OCI-LY7 (cell line): ENCODE measurements at regions not wholly inside any gene's neighbourhood (a gene's known extent, or its start where the extent isn't known, plus 50 kb on each side); places are given as distances from the start of the nearest gene placed in this dataset.

ENCODE experiments used
- BruUV-seq: library from RNA; stranded (reverse); fragments of 400-500 nt; replicated peaks from 2 replicates; lab custom pipeline; 2021; lab: Mats Ljungman, UMichigan
- CTCF ChIA-PET: fragments of 300-600 bp; sonication (Branson Sonifier 250); formaldehyde crosslinking; loops from one replicate; lab custom pipeline; 2022; ENCODE audit warnings: antibody characterized with exemption; ENCODE audit not compliant: unreplicated experiment; lab: Charles Lee
- POLR2A ChIA-PET: fragments of 300-600 bp; sonication (Branson Sonifier 250); formaldehyde crosslinking; loops from one replicate; lab custom pipeline; 2022; ENCODE audit warnings: antibody characterized with exemption; lab: Charles Lee
- DNase-seq: peaks from one replicate; pipeline ENCODE4 v3.0.0-alpha.2; 2015; ENCODE audit warnings: low spot score
- H2AFZ ChIP-seq: fragments of 200-600 bp; sonication (generic), shearing (Covaris generic); 2 replicates; pipeline ENCODE4 v1.6.1; 2014; ENCODE audit warnings: mild to moderate bottlenecking, antibody characterized with exemption, low read length, moderate library complexity
- H3K27ac ChIP-seq: fragments of 200-600 bp; sonication (generic); 2 replicates; pipeline ENCODE4 v1.5.1; 2014; ENCODE audit warnings: mixed run types, low read depth, mild to moderate bottlenecking, moderate library complexity, low read length, inconsistent platforms; ENCODE audit not compliant: poor library complexity, severe bottlenecking
- H3K36me3 ChIP-seq: fragments of 200-600 bp; sonication (generic); 2 replicates; pipeline ENCODE4 v1.6.1; 2014; ENCODE audit warnings: mild to moderate bottlenecking, antibody characterized with exemption, low read length, moderate library complexity, mixed read lengths; ENCODE audit not compliant: insufficient read depth
- H3K4me1 ChIP-seq: fragments of 200-600 bp; sonication (generic); 2 replicates; pipeline ENCODE4 v1.5.1; 2014; ENCODE audit warnings: mild to moderate bottlenecking, low read length; ENCODE audit not compliant: insufficient read depth, poor library complexity, severe bottlenecking
- H3K4me2 ChIP-seq: fragments of 200-600 bp; sonication (generic); 2 replicates; pipeline ENCODE4 v1.6.1; 2014; ENCODE audit warnings: mild to moderate bottlenecking, low read length
- H3K4me3 ChIP-seq: fragments of 200-600 bp; sonication (generic); 2 replicates; pipeline ENCODE4 v1.5.1; 2014; ENCODE audit warnings: mild to moderate bottlenecking, low read depth, low read length; ENCODE audit not compliant: poor library complexity, severe bottlenecking
- H3K79me2 ChIP-seq: fragments of 200-600 bp; sonication (generic); 2 replicates; pipeline ENCODE4 v1.6.1; 2016; ENCODE audit warnings: low read depth, mild to moderate bottlenecking, low read length, moderate library complexity, mixed read lengths; ENCODE audit not compliant: insufficient read depth
- H3K9me2 ChIP-seq: fragments of 200-600 bp; sonication (generic); 2 replicates; pipeline ENCODE4 v1.6.1; 2016; ENCODE audit warnings: mild to moderate bottlenecking, low read length, mixed read lengths; ENCODE audit not compliant: insufficient read depth
- H3K9me3 ChIP-seq: fragments of 200-600 bp; sonication (generic); 2 replicates; pipeline ENCODE4 v1.6.1; 2014; ENCODE audit warnings: mild to moderate bottlenecking, mixed run types, low read length, mixed read lengths
- H4K20me1 ChIP-seq: fragments of 200-600 bp; sonication (generic); 2 replicates; pipeline ENCODE4 v1.6.1; 2014; ENCODE audit warnings: mild to moderate bottlenecking, antibody characterized with exemption, low read length, moderate library complexity, mixed read lengths; ENCODE audit not compliant: insufficient read depth
- CTCF ChIP-seq: fragments of 200-600 bp; sonication (generic); conservative IDR thresholded peaks from 2 replicates; pipeline ENCODE4 v1.5.1; 2014; ENCODE audit warnings: mild to moderate bottlenecking, antibody characterized with exemption, low read length, moderate library complexity, mixed read lengths
- EZH2phosphoT487 ChIP-seq: fragments of 200-600 bp; sonication (generic); IDR thresholded peaks from 2 replicates; pipeline ENCODE4 v1.6.1; 2018; ENCODE audit warnings: low read depth, borderline replicate concordance, mild to moderate bottlenecking, mixed run types, antibody characterized with exemption, low read length, moderate library complexity, mixed read lengths
- intact Hi-C: fragments of 100-400 bp; cut with micrococcal nuclease; formaldehyde crosslinking; loops from one replicate; pipeline ENCODE4 v1.10.0; 2022; ENCODE audit not compliant: unreplicated experiment

GRCh38 chr15:88719654-88720053 lies 80.8 kb downstream of the ISG20 start:
- Histone ChIP-seq H3K79me2 (no peaks in the 10 kb centered on the region), H3K27ac (no peak overlapping the region), H4K20me1 (no peaks in the 10 kb centered on the region), H2AFZ (no peak overlapping the region), H3K36me3 (no peaks in the 10 kb centered on the region), H3K9me2 (no peaks in the 10 kb centered on the region), H3K9me3 (no peaks in the 10 kb centered on the region), H3K4me1 (no peaks in the 10 kb centered on the region), H3K4me2 (no peak overlapping the region), H3K4me3 (no peak overlapping the region)
- ChIA-PET CTCF (no interaction called here), POLR2A (no interaction called here)
- DNase-seq: peak; percentile 7
- no TSS peak for BruUV-seq
- TF ChIP-seq CTCF (peak; percentile 39), EZH2phosphoT487 (no peak)
- intact Hi-C loops: no loop called here

- peak overlapping the region; percentile 25 for H3K27ac ChIP-seq
- peaks cover 17% of the 10 kb centered on the region for H3K4me1 ChIP-seq
- H3K36me3 ChIP-seq: no peaks in the 10 kb centered on the region
- H3K79me2 ChIP-seq: no peaks in the 10 kb centered on the region
- intact Hi-C loops: no loop called here
- H3K4me2 ChIP-seq: peak overlapping the region; percentile 53
- no TSS peak for BruUV-seq
- no peaks in the 10 kb centered on the region for H3K9me2 ChIP-seq
- H3K4me3 ChIP-seq: no peak overlapping the region
- CTCF ChIA-PET: no interaction called here
- no peaks in the 10 kb centered on the region for H3K9me3 ChIP-seq
- DNase-seq: peak; percentile 24
- TF ChIP-seq EZH2phosphoT487: no peak
- TF ChIP-seq CTCF: no peak
- POLR2A ChIA-PET: interaction anchor here (0.5 to 1.5 kb wide), 4 partner anchors 12 to 306 kb away, joined by 4 to 5 read pairs (median 4); no protein-coding TSS in a partner anchor
- H2AFZ ChIP-seq: peak overlapping the region; percentile 35; the same call in 1 of the 2 replicates
- H4K20me1 ChIP-seq: no peaks in the 10 kb centered on the region
Measured at GRCh38 chr15:88725305-88726210, 77.7 kb upstream of the ACAN start.

- H3K4me3 ChIP-seq: no peak overlapping the region
- peaks cover 17% of the 10 kb centered on the region for H3K4me1 ChIP-seq
- H3K9me3 ChIP-seq: no peaks in the 10 kb centered on the region
- H3K36me3 ChIP-seq: no peaks in the 10 kb centered on the region
- H3K79me2 ChIP-seq: no peaks in the 10 kb centered on the region
- H2AFZ ChIP-seq: no peak overlapping the region
- no peak overlapping the region for H3K27ac ChIP-seq
- BruUV-seq: no TSS peak
- ChIA-PET POLR2A (interaction anchor here (0.6 kb wide), 1 partner anchor 61 kb away, joined by 3 read pairs; no protein-coding TSS in a partner anchor), CTCF (no interaction called here)
- intact Hi-C loops: no loop called here
- no peak overlapping the region for H3K4me2 ChIP-seq
- H4K20me1 ChIP-seq: no peaks in the 10 kb centered on the region
- no peak for TF ChIP-seq CTCF
- TF ChIP-seq EZH2phosphoT487: no peak
- H3K9me2 ChIP-seq: no peaks in the 10 kb centered on the region
- DNase-seq: no peak
Measured at GRCh38 chr15:88727439-88727838, 75.8 kb upstream of the ACAN start.
